Prostate gland (tissue), 2 donors: ENCODE measurements at regions not wholly inside any gene's neighbourhood (a gene's known extent, or its start where the extent isn't known, plus 50 kb on each side); places are given as distances from the start of the nearest gene placed in this dataset.

Source experiments
- CTCF ChIP-seq, 4 experiments: fragments of 200-600 bp in 2 of 4; fragments of 450-650 bp in 2 of 4; sonication (generic) in 2 of 4; IDR thresholded peaks; 1 replicate in 3 of 4; 2 replicates in 1 of 4; pipeline ENCODE4 v1.5.1; 2016 to 2019; ENCODE audit warnings: antibody characterized with exemption in 4 of 4, mild to moderate bottlenecking in 2 of 4, moderate library complexity in 2 of 4
- POLR2A ChIP-seq: fragments of 450-650 bp; IDR thresholded peaks from one replicate; pipeline ENCODE4 v1.6.1; 2016; ENCODE audit warnings: antibody characterized with exemption, mild to moderate bottlenecking
- POLR2AphosphoS5 ChIP-seq: sonication (generic); formaldehyde crosslinking; IDR thresholded peaks from one replicate; pipeline ENCODE4 v1.6.1; 2017; ENCODE audit warnings: antibody characterized with exemption

- TF ChIP-seq CTCF (IDR thresholded peaks at IDR 0.05) (no peak), POLR2AphosphoS5 (no peak), POLR2A (no peak)
Measured at GRCh38 chr2:147442816-147443215, 402.0 kb upstream of the ACVR2A start.
